Endodermal cell (in vitro differentiated cells): ENCODE measurements at regions not wholly inside any gene's neighbourhood (a gene's known extent, or its start where the extent isn't known, plus 50 kb on each side); places are given as distances from the start of the nearest gene placed in this dataset.
A peak's percentile ranks its signal among the peaks of the same experiment; 100 is the strongest.

Experiments
- DNase-seq: peaks from one replicate; pipeline ENCODE4 v3.0.0-alpha.2; 2017
- H3K27ac ChIP-seq: 2 replicates; pipeline ENCODE4 v1.5.1; 2013; ENCODE audit warnings: mild to moderate bottlenecking, low read depth, low read length, moderate library complexity
- H3K27me3 ChIP-seq: 2 replicates; pipeline ENCODE4 v1.6.1; 2013; ENCODE audit warnings: mild to moderate bottlenecking, low read length, moderate library complexity; ENCODE audit not compliant: insufficient read depth, control insufficient read depth, poor library complexity, severe bottlenecking
- H3K36me3 ChIP-seq: 2 replicates; pipeline ENCODE4 v1.7.0; 2013; ENCODE audit warnings: mild to moderate bottlenecking, low read length, moderate library complexity; ENCODE audit not compliant: control insufficient read depth, insufficient read depth
- H3K4me1 ChIP-seq: one replicate; pipeline ENCODE4 v1.7.0; 2013; ENCODE audit warnings: low read length; ENCODE audit not compliant: control insufficient read depth, insufficient read depth
- H3K4me3 ChIP-seq: 2 replicates; pipeline ENCODE4 v1.5.1; 2013; ENCODE audit warnings: mild to moderate bottlenecking, low read length, moderate library complexity
- H3K9ac ChIP-seq: 2 replicates; pipeline ENCODE4 v1.6.1; 2013; ENCODE audit warnings: mild to moderate bottlenecking, low read length, moderate library complexity; ENCODE audit not compliant: poor library complexity, severe bottlenecking; ENCODE audit errors: extremely low read depth
- H3K9me3 ChIP-seq: 2 replicates; pipeline ENCODE4 v1.6.1; 2013; ENCODE audit warnings: mild to moderate bottlenecking, low read length, moderate library complexity; ENCODE audit not compliant: control insufficient read depth
- H3K27ac Mint-ChIP-seq: 2 replicates; pipeline ENCODE4 v1.8.0; 2020; ENCODE audit warnings: mixed read lengths
- H3K27me3 Mint-ChIP-seq: 2 replicates; pipeline ENCODE4 v1.8.0; 2021; ENCODE audit warnings: mild to moderate bottlenecking, mixed read lengths; ENCODE audit not compliant: insufficient read depth
- H3K36me3 Mint-ChIP-seq: 2 replicates; pipeline ENCODE4 v1.8.0; 2020; ENCODE audit warnings: low read depth, mixed read lengths
- H3K4me1 Mint-ChIP-seq: 2 replicates; pipeline ENCODE4 v1.8.0; 2020; ENCODE audit warnings: mixed read lengths
- H3K4me3 Mint-ChIP-seq: 2 replicates; pipeline ENCODE4 v1.8.0; 2020; ENCODE audit warnings: mild to moderate bottlenecking, moderate library complexity, mixed read lengths
- H3K9me3 Mint-ChIP-seq: 2 replicates; pipeline ENCODE4 v1.8.0; 2020; ENCODE audit warnings: mild to moderate bottlenecking, mixed read lengths
- CTCF ChIP-seq: fragments of 200-600 bp; sonication (generic); conservative IDR thresholded peaks from 2 replicates; pipeline ENCODE4 v1.5.0; 2021; ENCODE audit warnings: antibody characterized with exemption, mild to moderate bottlenecking
- WGBS, 2 experiments: methylation state at CpG; one replicate each; pipeline versions ENCODE4 v1.1.5 to v1.1.7; 2013; ENCODE audit warnings: missing lambda C conversion rate in 2 of 2, mixed read lengths in 1 of 2; ENCODE audit not compliant: insufficient coverage in 1 of 2, insufficient read length in 1 of 2; 5-methylcytosine and 5-hydroxymethylcytosine counted together

- no peak for DNase-seq
- Histone ChIP-seq H3K9me3 (no peaks in the 10 kb centered on the region), H3K4me1 (no peaks in the 10 kb centered on the region), H3K27me3 (peaks cover 59% of the 10 kb centered on the region), H3K36me3 (no peaks in the 10 kb centered on the region), H3K27ac (no peak overlapping the region), H3K4me3 (no peak overlapping the region), H3K9ac (no peak overlapping the region)
- H3K4me1 Mint-ChIP-seq, result peaks cover 7% of the 10 kb centered on the region
- TF ChIP-seq CTCF, result no peak
- H3K9me3 Mint-ChIP-seq, result no peaks in the 10 kb centered on the region
- peak overlapping the region; percentile 54 for H3K4me3 Mint-ChIP-seq
- H3K27ac Mint-ChIP-seq, result no peak overlapping the region
- H3K27me3 Mint-ChIP-seq, result peaks cover 65% of the 10 kb centered on the region
- 88 to 96% methylated on average over 11 to 13 of the region's 13 CpGs for WGBS, 2 experiments
- H3K36me3 Mint-ChIP-seq, result no peaks in the 10 kb centered on the region
These were observed 329.1 kb downstream of the SH3GL2 start for GRCh38 chr9:17907779-17908508.

- no peak overlapping the region for H3K4me3 Mint-ChIP-seq
- H3K27ac Mint-ChIP-seq, result no peak overlapping the region
- Histone ChIP-seq H3K9me3 (no peaks in the 10 kb centered on the region), H3K27ac (no peak overlapping the region), H3K4me3 (no peak overlapping the region), H3K27me3 (no peaks in the 10 kb centered on the region), H3K36me3 (no peaks in the 10 kb centered on the region), H3K9ac (no peak overlapping the region), H3K4me1 (no peaks in the 10 kb centered on the region)
- no peaks in the 10 kb centered on the region for H3K9me3 Mint-ChIP-seq
- H3K36me3 Mint-ChIP-seq, result no peaks in the 10 kb centered on the region
- WGBS, 2 experiments, result 89 to 100% methylated on average over 2 to 8 of the region's 8 CpGs
- DNase-seq, result no peak
- no peaks in the 10 kb centered on the region for H3K4me1 Mint-ChIP-seq
- no peak for TF ChIP-seq CTCF
- peaks cover 3% of the 10 kb centered on the region for H3K27me3 Mint-ChIP-seq
These were observed 347.4 kb downstream of the SH3GL2 start for GRCh38 chr9:17926246-17926645.

- Histone ChIP-seq H3K36me3 (no peaks in the 10 kb centered on the region), H3K4me1 (no peaks in the 10 kb centered on the region), H3K9me3 (no peaks in the 10 kb centered on the region), H3K27ac (no peak overlapping the region), H3K27me3 (no peaks in the 10 kb centered on the region), H3K9ac (no peak overlapping the region), H3K4me3 (no peak overlapping the region)
- Mint-ChIP-seq H3K4me3 (no peak overlapping the region), H3K27me3 (peaks cover 3% of the 10 kb centered on the region), H3K27ac (no peak overlapping the region), H3K36me3 (no peaks in the 10 kb centered on the region), H3K9me3 (no peaks in the 10 kb centered on the region), H3K4me1 (no peaks in the 10 kb centered on the region)
- TF ChIP-seq CTCF, result no peak
- no peak for DNase-seq
These were observed 348.8 kb downstream of the SH3GL2 start for GRCh38 chr9:17927616-17928015.
